ENCODE measurements at regions not wholly inside any gene's neighbourhood (a gene's known extent, or its start where the extent isn't known, plus 50 kb on each side); places are given as distances from the start of the nearest gene placed in this dataset.
"Not testable (repeated sequence)": the region's sequence is repeated elsewhere in the genome, so short reads cannot be mapped to it uniquely, and the experiment has no call there.

DNA sequence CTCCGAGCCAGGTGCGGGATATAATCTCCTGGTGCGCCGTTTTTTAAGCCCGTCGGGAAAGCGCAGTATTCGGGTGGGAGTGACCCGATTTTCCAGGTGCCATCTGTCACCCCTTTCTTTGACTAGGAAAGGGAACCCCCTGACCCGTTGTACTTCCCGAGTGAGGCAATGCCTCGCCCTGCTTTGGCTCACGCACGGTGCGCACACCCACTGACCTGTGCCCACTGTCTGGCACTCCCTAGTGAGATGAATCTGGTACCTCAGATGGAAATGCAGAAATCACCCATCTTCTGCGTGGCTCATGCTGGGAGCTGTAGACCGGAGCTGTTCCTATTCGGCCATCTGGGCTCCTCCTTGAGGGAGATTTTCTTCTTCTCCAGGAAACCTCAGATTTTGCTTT, 1135.1 kb upstream of the DIAPH2 start:
- TF ChIP-seq, protein P1, sequence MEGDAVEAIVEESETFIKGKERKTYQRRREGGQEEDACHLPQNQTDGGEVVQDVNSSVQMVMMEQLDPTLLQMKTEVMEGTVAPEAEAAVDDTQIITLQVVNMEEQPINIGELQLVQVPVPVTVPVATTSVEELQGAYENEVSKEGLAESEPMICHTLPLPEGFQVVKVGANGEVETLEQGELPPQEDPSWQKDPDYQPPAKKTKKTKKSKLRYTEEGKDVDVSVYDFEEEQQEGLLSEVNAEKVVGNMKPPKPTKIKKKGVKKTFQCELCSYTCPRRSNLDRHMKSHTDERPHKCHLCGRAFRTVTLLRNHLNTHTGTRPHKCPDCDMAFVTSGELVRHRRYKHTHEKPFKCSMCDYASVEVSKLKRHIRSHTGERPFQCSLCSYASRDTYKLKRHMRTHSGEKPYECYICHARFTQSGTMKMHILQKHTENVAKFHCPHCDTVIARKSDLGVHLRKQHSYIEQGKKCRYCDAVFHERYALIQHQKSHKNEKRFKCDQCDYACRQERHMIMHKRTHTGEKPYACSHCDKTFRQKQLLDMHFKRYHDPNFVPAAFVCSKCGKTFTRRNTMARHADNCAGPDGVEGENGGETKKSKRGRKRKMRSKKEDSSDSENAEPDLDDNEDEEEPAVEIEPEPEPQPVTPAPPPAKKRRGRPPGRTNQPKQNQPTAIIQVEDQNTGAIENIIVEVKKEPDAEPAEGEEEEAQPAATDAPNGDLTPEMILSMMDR (IDR thresholded peaks at IDR 0.05; ENCODE audit: low read depth, low read length) = not testable (repeated sequence)
- TF ChIP-seq EZH2phosphoT487 (IDR thresholded peaks at IDR 0.05; ENCODE audit: low read depth) = not testable (repeated sequence)
